ENCODE measurements at regions not wholly inside any gene's neighbourhood (a gene's known extent, or its start where the extent isn't known, plus 50 kb on each side); places are given as distances from the start of the nearest gene placed in this dataset.

GRCh38 chr7:156374335-156374734 is 266.2 kb upstream of the RNF32 start:
- Histone ChIP-seq H3K36me3 (ENCODE audit: control insufficient read depth, insufficient read depth, low read length) (no peaks in the 10 kb centered on the region), H3K18ac (ENCODE audit: low read depth, low read length) (no peak overlapping the region), H3K9ac (ENCODE audit: low read depth, low read length) (no peak overlapping the region), H2AK9ac (replicated peaks; ENCODE audit: low read depth, low read length, poor library complexity) (no peak overlapping the region), H3K14ac (replicated peaks; ENCODE audit: low read depth, low read length) (no peak overlapping the region), H3K9me3 (ENCODE audit: control insufficient read depth, insufficient read depth, low read length) (peaks cover 25% of the 10 kb centered on the region), H4K91ac (ENCODE audit: insufficient read depth, low read depth, low read length) (no peak overlapping the region), H2BK20ac (ENCODE audit: low read depth, low read length) (no peak overlapping the region), H4K5ac (ENCODE audit: low read depth, low read length) (no peak overlapping the region), H3K56ac (ENCODE audit: extremely low read depth, insufficient read depth, low read length) (no peak overlapping the region), H3K4ac (ENCODE audit: low read depth, low read length) (no peak overlapping the region), H3K27me3 (ENCODE audit: control insufficient read depth, insufficient read depth, low read length) (no peaks in the 10 kb centered on the region), H3K4me1 (ENCODE audit: control insufficient read depth, insufficient read depth, low read length) (no peaks in the 10 kb centered on the region), H2BK120ac (ENCODE audit: low read depth, low read length) (no peak overlapping the region), H3K4me2 (ENCODE audit: low read depth, low read length) (no peak overlapping the region), H3K23ac (ENCODE audit: low read depth, low read length) (no peak overlapping the region), H3K27ac (ENCODE audit: insufficient read depth, low read length) (no peak overlapping the region), H4K20me1 (ENCODE audit: insufficient read depth, low read length) (no peaks in the 10 kb centered on the region), H2BK15ac (ENCODE audit: low read depth, low read length) (no peak overlapping the region), H4K8ac (ENCODE audit: low read depth in 2 of 2, low read length in 2 of 2) (no peak overlapping the region), H2AK5ac (ENCODE audit: low read depth, low read length) (no peak overlapping the region), H2AFZ (replicated peaks; ENCODE audit: low read length, poor library complexity) (no peak overlapping the region), H3K4me3 (ENCODE audit: insufficient read depth, low read depth, low read length) (no peak overlapping the region), H2BK5ac (ENCODE audit: low read depth, low read length, poor library complexity, severe bottlenecking) (no peak overlapping the region), H3K79me1 (ENCODE audit: low read depth in 1 of 2, low read length in 2 of 2) (no peaks in the 10 kb centered on the region), H3K9me1 (ENCODE audit: insufficient read depth, low read length) (no peaks in the 10 kb centered on the region)
- TF ChIP-seq BHLHE40 (IDR thresholded peaks at IDR 0.05; ENCODE audit: low read depth, low read length) (no peak), MAFK (IDR thresholded peaks at IDR 0.05; ENCODE audit: low read depth, low read length) (no peak), CEBPB (IDR thresholded peaks at IDR 0.05; ENCODE audit: low read depth, low read length) (no peak), FOS (IDR thresholded peaks at IDR 0.05; ENCODE audit: low read depth, low read length) (no peak), MAZ (IDR thresholded peaks at IDR 0.05; ENCODE audit: borderline replicate concordance, low read depth, low read length) (no peak), CTCF (conservative IDR thresholded peaks at IDR 0.05; ENCODE audit: low read depth, low read length) (no peak), RAD21 (IDR thresholded peaks at IDR 0.05; ENCODE audit: low read length) (no peak), POLR2A (IDR thresholded peaks at IDR 0.05; ENCODE audit: low read depth, low read length) (no peak), NFE2L2 (IDR thresholded peaks at IDR 0.05; ENCODE audit: low read depth, low read length) (no peak), MXI1 (IDR thresholded peaks at IDR 0.05; ENCODE audit: borderline replicate concordance, low read depth, low read length) (no peak), SMC3 (IDR thresholded peaks at IDR 0.05; ENCODE audit: low read depth, low read length) (no peak), ELK1 (IDR thresholded peaks at IDR 0.05; ENCODE audit: borderline replicate concordance, low read depth, low read length) (no peak)
- TF ChIP-seq, protein P1, sequence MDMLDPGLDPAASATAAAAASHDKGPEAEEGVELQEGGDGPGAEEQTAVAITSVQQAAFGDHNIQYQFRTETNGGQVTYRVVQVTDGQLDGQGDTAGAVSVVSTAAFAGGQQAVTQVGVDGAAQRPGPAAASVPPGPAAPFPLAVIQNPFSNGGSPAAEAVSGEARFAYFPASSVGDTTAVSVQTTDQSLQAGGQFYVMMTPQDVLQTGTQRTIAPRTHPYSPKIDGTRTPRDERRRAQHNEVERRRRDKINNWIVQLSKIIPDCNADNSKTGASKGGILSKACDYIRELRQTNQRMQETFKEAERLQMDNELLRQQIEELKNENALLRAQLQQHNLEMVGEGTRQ (IDR thresholded peaks at IDR 0.05; ENCODE audit: low read depth, low read length): no peak
- in situ Hi-C loops (cut with MboI; ENCODE audit: low sequenced_read_pairs): no loop called here
- ATAC-seq (ENCODE audit: low read depth) (no peak), DNase-seq (no peak)
- WGBS, 2 experiments (ENCODE audit: extremely low coverage in 2 of 2, insufficient read length in 1 of 2): no CpG with 5 or more reads among the region's 4 CpGs
- no TSS peak for BruUV-seq (replicated peaks)
- dilution Hi-C loops (cut with HindIII; ENCODE audit: low sequenced_read_pairs, unreplicated experiment): no loop called here
- intact Hi-C loops (cut with micrococcal nuclease): no loop called here
- POLR2A ChIA-PET (ENCODE audit: unreplicated experiment): interaction anchor here (0.6 kb wide), 1 partner anchor 149 kb away, joined by 3 read pairs; no protein-coding TSS in a partner anchor
- CTCF ChIA-PET: no interaction called here
